ENCODE measurements at regions not wholly inside any gene's neighbourhood (a gene's known extent, or its start where the extent isn't known, plus 50 kb on each side); places are given as distances from the start of the nearest gene placed in this dataset.
A peak's percentile ranks its signal among the peaks of the same experiment; 100 is the strongest.

GRCh38 chr4:11111370-11111769, 317.3 kb downstream of the HS3ST1 start:
- peaks cover 7% of the 10 kb centered on the region for H3K4me1 Mint-ChIP-seq (ENCODE audit: low read depth, unreplicated experiment)
- no peaks in the 10 kb centered on the region for H3K36me3 Mint-ChIP-seq (ENCODE audit: insufficient read depth, unreplicated experiment)
- H3K9me3 Mint-ChIP-seq (ENCODE audit: unreplicated experiment), result no peaks in the 10 kb centered on the region
- H3K36me3 ChIP-seq (ENCODE audit: control insufficient read depth, insufficient read depth, low read length), result no peaks in the 10 kb centered on the region
- H3K4me1 ChIP-seq, result 0 out of 2 replicates have a peak, but pooled peaks cover 8% of the 10 kb centered on the region
- H3K27me3 Mint-ChIP-seq (ENCODE audit: insufficient read depth, unreplicated experiment), result no peaks in the 10 kb centered on the region
- POLR2A ChIA-PET, result no interaction called here
- no peaks in the 10 kb centered on the region for H3K27me3 ChIP-seq (replicated peaks; ENCODE audit: control insufficient read depth, insufficient read depth, low read length)
- intact Hi-C loops (cut with micrococcal nuclease; ENCODE audit: unreplicated experiment), result no loop called here
- no peaks in the 10 kb centered on the region; the same call in 1 of the 2 replicates for H3K9me3 ChIP-seq
- no peak for DNase-seq
- CTCF ChIA-PET, result no interaction called here
- no peak overlapping the region for H3K4me3 Mint-ChIP-seq (ENCODE audit: unreplicated experiment)
- no peak overlapping the region for H3K4me3 ChIP-seq (ENCODE audit: low read depth, low read length)
- no TSS peak for BruUV-seq (replicated peaks)
- H3K27ac Mint-ChIP-seq (ENCODE audit: unreplicated experiment), result no peak overlapping the region
- TF ChIP-seq CTCF (IDR thresholded peaks at IDR 0.05; ENCODE audit: insufficient read depth in 1 of 2, low read depth in 1 of 2, low read length in 1 of 2, severe bottlenecking in 1 of 2, unreplicated experiment in 1 of 2), result no peak

- H3K27me3 Mint-ChIP-seq (ENCODE audit: insufficient read depth, unreplicated experiment), result no peaks in the 10 kb centered on the region
- TF ChIP-seq CTCF (IDR thresholded peaks at IDR 0.05; ENCODE audit: insufficient read depth in 1 of 2, low read depth in 1 of 2, low read length in 1 of 2, severe bottlenecking in 1 of 2, unreplicated experiment in 1 of 2), result no peak
- Histone ChIP-seq H3K36me3 (ENCODE audit: control insufficient read depth, insufficient read depth, low read length) (no peaks in the 10 kb centered on the region), H3K4me1 (0 out of 2 replicates have a peak, but pooled peaks cover 8% of the 10 kb centered on the region), H3K27me3 (replicated peaks; ENCODE audit: control insufficient read depth, insufficient read depth, low read length) (no peaks in the 10 kb centered on the region), H3K9me3 (no peaks in the 10 kb centered on the region; the same call in 1 of the 2 replicates), H3K4me3 (ENCODE audit: low read depth, low read length) (no peak overlapping the region)
- no peak overlapping the region for H3K4me3 Mint-ChIP-seq (ENCODE audit: unreplicated experiment)
- no peaks in the 10 kb centered on the region for H3K9me3 Mint-ChIP-seq (ENCODE audit: unreplicated experiment)
- CTCF ChIA-PET, result no interaction called here
- peak overlapping the region; percentile 25 for H3K27ac Mint-ChIP-seq (ENCODE audit: unreplicated experiment)
- no peak for DNase-seq
- peaks cover 7% of the 10 kb centered on the region for H3K4me1 Mint-ChIP-seq (ENCODE audit: low read depth, unreplicated experiment)
- POLR2A ChIA-PET, result no interaction called here
- intact Hi-C loops (cut with micrococcal nuclease; ENCODE audit: unreplicated experiment), result no loop called here
- BruUV-seq (replicated peaks), result no TSS peak
- peaks cover 6% of the 10 kb centered on the region for H3K36me3 Mint-ChIP-seq (ENCODE audit: insufficient read depth, unreplicated experiment)
Measured at GRCh38 chr4:11106759-11107158, 321.9 kb downstream of the HS3ST1 start.

DNA sequence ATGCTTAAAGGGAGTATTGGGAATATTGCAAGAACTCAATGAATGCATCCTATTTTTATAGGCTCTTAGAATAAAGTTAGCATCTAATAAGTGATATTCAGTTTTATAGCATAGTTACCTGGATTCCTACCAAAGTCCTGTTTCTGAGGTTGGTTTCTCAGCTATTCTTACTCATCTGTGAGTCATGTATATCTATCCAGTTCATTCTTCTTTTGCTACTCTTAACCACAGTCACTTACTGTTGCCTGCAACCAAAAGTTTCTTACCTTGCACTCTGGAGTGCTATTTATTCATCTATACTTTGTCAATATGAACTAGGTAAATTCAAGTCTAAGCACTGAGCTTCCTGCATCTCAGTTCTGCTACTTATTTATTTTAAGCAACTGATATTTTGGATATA, 322.5 kb downstream of the HS3ST1 start:
- H3K36me3 ChIP-seq (ENCODE audit: control insufficient read depth, insufficient read depth, low read length), result no peaks in the 10 kb centered on the region
- peaks cover 8% of the 10 kb centered on the region for H3K36me3 Mint-ChIP-seq (ENCODE audit: insufficient read depth, unreplicated experiment)
- BruUV-seq (replicated peaks), result no TSS peak
- POLR2A ChIA-PET, result no interaction called here
- H3K27me3 ChIP-seq (replicated peaks; ENCODE audit: control insufficient read depth, insufficient read depth, low read length), result no peaks in the 10 kb centered on the region
- peaks cover 7% of the 10 kb centered on the region for H3K4me1 Mint-ChIP-seq (ENCODE audit: low read depth, unreplicated experiment)
- no peak for DNase-seq
- TF ChIP-seq CTCF (IDR thresholded peaks at IDR 0.05; ENCODE audit: insufficient read depth in 1 of 2, low read depth in 1 of 2, low read length in 1 of 2, severe bottlenecking in 1 of 2, unreplicated experiment in 1 of 2), result no peak
- no peaks in the 10 kb centered on the region; the same call in 1 of the 2 replicates for H3K9me3 ChIP-seq
- H3K27ac Mint-ChIP-seq (ENCODE audit: unreplicated experiment), result no peak overlapping the region
- CTCF ChIA-PET, result no interaction called here
- intact Hi-C loops (cut with micrococcal nuclease; ENCODE audit: unreplicated experiment), result no loop called here
- no peaks in the 10 kb centered on the region for H3K27me3 Mint-ChIP-seq (ENCODE audit: insufficient read depth, unreplicated experiment)
- 0 out of 2 replicates have a peak, but pooled peaks cover 8% of the 10 kb centered on the region for H3K4me1 ChIP-seq
- H3K4me3 ChIP-seq (ENCODE audit: low read depth, low read length), result no peak overlapping the region
- no peaks in the 10 kb centered on the region for H3K9me3 Mint-ChIP-seq (ENCODE audit: unreplicated experiment)
- H3K4me3 Mint-ChIP-seq (ENCODE audit: unreplicated experiment), result no peak overlapping the region
